ENCODE measurements at regions not wholly inside any gene's neighbourhood (a gene's known extent, or its start where the extent isn't known, plus 50 kb on each side); places are given as distances from the start of the nearest gene placed in this dataset.

DNA sequence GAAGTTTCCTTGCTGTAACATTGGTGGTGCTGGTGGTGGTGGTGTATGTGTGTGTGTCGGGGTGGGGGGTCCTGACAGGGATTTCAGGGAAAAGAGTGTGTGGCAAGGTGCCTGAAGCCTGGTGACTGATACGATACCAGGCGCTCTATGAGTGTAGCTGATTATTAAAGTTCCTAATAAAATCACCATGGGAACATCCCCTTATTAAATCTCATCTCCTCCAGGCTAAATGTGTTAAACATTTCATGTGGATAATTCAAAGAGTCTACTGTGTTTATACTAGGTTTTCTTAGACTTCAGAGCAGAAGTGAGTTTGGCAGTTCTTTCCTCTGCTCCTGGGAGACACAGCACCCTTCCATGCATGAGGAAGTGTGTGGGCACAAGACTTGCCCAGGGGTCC, 82.0 kb downstream of the THNSL2 start:
- H3K4me3 ChIP-seq (ENCODE audit: low read depth, low read length) = no peak overlapping the region
- no peak for TF ChIP-seq CTCF (IDR thresholded peaks at IDR 0.05; ENCODE audit: low read depth, low read length, missing control alignments)
- in situ Hi-C loops (cut with HindIII; ENCODE audit: low sequenced_read_pairs) = no loop called here
- DNase-seq (ENCODE audit: low read depth) = no peak

DNA sequence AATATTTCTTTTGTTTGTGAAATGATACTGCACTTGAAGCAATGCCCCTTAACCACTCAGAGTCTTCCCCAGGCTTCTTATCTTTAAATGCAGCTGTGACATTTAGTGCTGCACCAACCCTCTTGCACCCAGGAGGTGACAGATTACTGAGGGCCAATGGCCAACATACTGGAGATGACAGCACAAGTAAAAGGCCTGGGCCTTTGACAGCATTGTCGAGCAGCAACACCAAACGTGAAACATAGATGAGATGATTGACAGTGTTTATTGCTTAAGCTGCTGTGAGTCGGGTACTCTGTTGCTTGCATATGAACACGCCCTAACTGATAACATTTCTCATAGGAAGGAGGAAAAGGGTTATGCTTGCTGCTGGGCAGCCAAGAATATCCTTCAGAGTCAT, 80.3 kb downstream of the THNSL2 start:
- DNase-seq (ENCODE audit: low read depth) = no peak
- in situ Hi-C loops (cut with HindIII; ENCODE audit: low sequenced_read_pairs) = no loop called here
- no peak for TF ChIP-seq CTCF (IDR thresholded peaks at IDR 0.05; ENCODE audit: low read depth, low read length, missing control alignments)

GRCh38 chr2:88248280-88248828, 78.2 kb downstream of the THNSL2 start:
- in situ Hi-C loops (cut with HindIII; ENCODE audit: low sequenced_read_pairs) = no loop called here
- no peak for TF ChIP-seq CTCF (IDR thresholded peaks at IDR 0.05; ENCODE audit: low read depth, low read length, missing control alignments)
- no peak overlapping the region for H3K4me3 ChIP-seq (ENCODE audit: low read depth, low read length)
- DNase-seq (ENCODE audit: low read depth) = no peak

More for the DNA sequence above, 80.3 kb downstream of the THNSL2 start:
- no peak overlapping the region for H3K4me3 ChIP-seq (ENCODE audit: low read depth, low read length)

DNA sequence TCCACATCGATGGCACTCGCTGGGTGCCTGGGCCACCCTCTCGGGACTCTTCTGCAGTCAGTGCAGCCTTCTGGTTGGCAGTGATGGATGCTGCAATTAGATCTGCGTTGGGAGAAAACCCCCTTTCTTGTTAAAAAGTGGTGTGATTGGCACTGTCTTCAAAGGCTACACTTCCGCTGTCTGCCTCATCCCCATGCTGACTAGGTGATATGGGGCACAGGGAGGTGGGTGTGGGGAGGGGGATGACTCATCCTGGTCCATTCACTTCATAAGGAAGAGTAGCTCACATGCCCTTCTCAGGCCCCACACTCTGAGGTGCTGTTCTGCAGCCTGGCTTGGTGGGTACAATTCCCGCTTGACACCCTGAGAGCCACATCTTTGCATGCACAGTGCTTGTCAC, 77.4 kb downstream of the THNSL2 start:
- no peak for TF ChIP-seq CTCF (IDR thresholded peaks at IDR 0.05; ENCODE audit: low read depth, low read length, missing control alignments)
- H3K4me3 ChIP-seq (ENCODE audit: low read depth, low read length) = no peak overlapping the region
- in situ Hi-C loops (cut with HindIII; ENCODE audit: low sequenced_read_pairs) = no loop called here
- DNase-seq (ENCODE audit: low read depth) = no peak

- no peak for DNase-seq (ENCODE audit: low read depth)
- TF ChIP-seq CTCF (IDR thresholded peaks at IDR 0.05; ENCODE audit: low read depth, low read length, missing control alignments) = no peak
- no peak overlapping the region for H3K4me3 ChIP-seq (ENCODE audit: low read depth, low read length)
- in situ Hi-C loops (cut with HindIII; ENCODE audit: low sequenced_read_pairs) = no loop called here
Observed at GRCh38 chr2:88245109-88245508, 75.0 kb downstream of the THNSL2 start.

- in situ Hi-C loops (cut with HindIII; ENCODE audit: low sequenced_read_pairs) = no loop called here
- no peak for TF ChIP-seq CTCF (IDR thresholded peaks at IDR 0.05; ENCODE audit: low read depth, low read length, missing control alignments)
- no peak overlapping the region for H3K4me3 ChIP-seq (ENCODE audit: low read depth, low read length)
- no peak for DNase-seq (ENCODE audit: low read depth)
Observed at GRCh38 chr2:88239781-88240180, 69.6 kb downstream of the THNSL2 start.

DNA sequence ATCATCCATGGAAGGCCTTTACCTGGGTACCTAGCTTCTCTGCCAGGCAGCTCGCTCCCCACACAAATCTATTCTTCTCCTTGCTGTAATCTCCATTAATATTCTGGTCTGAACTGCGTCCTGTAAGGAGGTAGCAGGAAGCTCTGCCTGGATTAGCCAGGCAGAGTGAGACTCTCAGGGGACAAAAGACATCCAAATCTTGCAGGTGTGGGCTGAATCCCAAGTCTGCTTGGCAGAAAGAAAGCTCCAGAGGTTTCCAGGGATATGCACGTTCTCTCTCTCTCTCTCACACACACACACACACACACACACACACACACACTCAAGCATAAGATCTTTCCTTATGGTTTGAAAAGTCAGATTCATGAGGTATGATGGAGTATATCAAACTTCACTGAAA, 66.5 kb downstream of the THNSL2 start:
- TF ChIP-seq CTCF (IDR thresholded peaks at IDR 0.05; ENCODE audit: low read depth, low read length, missing control alignments) = no peak
- H3K4me3 ChIP-seq (ENCODE audit: low read depth, low read length) = no peak overlapping the region
- in situ Hi-C loops (cut with HindIII; ENCODE audit: low sequenced_read_pairs) = no loop called here

More for the DNA sequence above, 66.5 kb downstream of the THNSL2 start:
- no peak for DNase-seq (ENCODE audit: low read depth)
